Stimulated activated CD8-positive, alpha-beta memory T cell treated with anti-CD3 and anti-CD28 coated beads, Interleukin-7, amount 100 ng/mL, for 1 hour (primary cell): ENCODE measurements at regions not wholly inside any gene's neighbourhood (a gene's known extent, or its start where the extent isn't known, plus 50 kb on each side); places are given as distances from the start of the nearest gene placed in this dataset.
"Not testable (repeated sequence)": the region's sequence is repeated elsewhere in the genome, so short reads cannot be mapped to it uniquely, and the experiment has no call there.

Source experiments
- DNase-seq, 2 donors: peaks; one replicate each; pipeline ENCODE4 v3.0.0-alpha.2; 2020; ENCODE audit warnings: low read depth in 2 of 2

DNA sequence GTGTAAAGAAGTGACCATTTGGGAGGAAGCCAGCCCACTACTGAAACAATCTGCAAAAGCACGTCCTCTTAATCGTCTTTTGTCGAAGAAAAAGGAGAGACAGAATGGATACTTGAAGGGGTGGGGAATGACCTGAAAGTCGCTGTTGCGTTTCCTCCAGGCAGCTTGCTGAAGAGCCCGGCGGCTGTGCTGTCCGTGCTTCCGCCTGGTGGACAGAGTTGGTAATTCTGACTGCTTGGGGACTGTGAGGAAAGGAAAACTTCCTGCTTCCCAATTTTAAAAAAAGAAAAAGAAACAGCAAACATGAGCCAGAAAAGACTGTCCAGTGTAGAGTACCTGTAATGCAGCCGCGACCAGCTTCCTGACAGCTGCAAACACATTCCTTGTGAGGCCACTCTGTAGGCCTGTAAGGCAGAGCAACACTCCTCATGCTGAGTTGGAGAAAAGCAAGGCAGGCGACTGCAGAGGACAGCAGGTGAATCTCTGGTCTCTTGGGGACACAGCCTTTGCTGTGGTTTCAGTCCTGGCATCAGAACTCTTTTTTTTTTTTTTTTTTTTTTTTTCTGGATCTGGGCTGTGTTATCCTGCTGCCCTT is 251.1 kb upstream of the TBX18 start:
- DNase-seq = no peak

DNA sequence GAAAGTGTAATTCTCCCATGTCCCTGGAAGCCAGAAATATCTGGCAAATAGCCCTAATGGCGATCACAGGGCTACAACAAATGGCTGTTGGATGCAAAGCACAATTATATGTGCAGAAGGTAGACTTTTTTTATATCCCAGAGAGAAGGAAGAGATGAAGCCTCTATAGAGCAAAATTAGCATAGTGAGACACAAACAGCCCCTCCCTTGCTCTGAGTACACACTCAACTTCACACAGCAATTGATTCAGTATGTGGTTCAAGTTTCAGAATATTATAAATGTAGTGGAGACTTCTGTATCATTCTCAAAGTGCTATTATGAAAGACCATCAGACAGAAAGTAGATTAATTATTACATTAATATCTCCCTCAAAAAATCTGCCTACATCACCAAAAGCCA is 246.5 kb upstream of the TBX18 start:
- no peak for DNase-seq

DNA sequence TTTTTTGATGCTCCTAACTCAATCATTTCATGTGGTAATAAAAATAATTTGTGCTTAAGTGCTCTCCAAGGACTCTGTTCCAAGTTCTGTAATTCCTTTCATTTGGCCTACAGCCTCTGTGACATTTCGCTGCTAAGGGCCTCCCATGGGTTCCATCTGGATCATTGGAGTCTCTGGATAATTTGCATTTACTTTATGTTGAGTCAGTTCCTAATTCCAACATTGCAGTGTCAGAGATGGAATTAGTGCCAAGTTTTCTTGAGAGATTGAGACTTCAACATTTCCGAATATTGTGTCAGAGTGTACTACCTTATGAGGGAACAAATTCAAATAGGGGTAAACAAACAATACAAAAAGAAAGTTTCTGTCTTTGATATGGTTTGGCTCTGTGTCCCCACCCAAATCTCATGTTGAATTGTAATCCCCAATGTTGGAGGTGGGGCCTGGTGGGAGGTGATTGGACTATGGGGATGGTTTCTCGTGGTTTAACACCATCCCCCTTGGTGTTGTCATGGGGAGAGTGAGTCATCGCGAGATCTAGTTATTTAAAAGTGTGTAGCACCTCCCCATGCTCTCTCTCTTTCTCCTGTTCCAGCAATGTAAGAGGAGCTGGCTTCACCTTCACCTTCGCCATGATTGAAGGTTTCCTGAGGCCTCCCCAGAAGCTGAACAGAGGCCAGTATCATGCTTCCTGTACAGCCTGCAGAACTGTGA is 244.1 kb upstream of the TBX18 start:
- DNase-seq = no peak

DNA sequence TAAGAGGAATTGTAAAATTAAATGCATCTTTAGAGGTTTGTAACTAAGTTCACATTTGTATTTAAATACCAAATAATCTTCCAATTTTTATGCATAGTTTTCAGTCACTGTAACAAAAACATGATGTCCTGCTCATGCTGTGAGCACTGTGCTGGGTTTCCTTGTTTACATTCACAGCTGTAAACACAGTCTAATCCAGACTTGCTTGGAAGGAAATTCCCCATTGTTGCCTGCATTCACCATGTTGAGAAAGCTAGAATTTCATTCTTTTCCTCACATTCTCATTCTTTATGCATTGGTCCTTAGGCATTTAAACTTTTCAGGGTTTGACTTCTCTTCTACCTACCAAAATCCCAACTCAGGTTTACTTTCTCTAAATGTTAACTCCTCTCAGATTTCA is 242.0 kb upstream of the TBX18 start:
- DNase-seq = no peak

DNA sequence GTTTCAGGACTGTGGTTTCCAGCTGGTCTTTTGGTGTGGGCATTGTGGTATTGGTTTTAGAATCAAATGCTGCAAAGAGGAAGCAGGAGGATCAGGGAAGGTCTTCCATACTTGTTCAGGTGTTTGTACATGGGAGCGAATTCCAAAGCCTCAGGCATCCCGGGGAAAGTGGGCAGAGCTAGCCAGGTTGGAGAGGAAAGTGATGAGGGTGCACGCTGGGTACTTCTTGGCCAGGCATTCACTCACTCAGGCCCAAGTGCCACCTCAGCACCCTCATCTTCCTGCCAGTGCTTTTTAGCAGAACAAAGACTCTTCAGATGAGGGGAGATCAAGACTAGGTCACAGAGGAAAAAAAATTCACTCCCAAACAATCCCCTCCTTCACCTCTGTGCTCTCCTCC is 241.1 kb upstream of the TBX18 start:
- DNase-seq = no peak

DNA sequence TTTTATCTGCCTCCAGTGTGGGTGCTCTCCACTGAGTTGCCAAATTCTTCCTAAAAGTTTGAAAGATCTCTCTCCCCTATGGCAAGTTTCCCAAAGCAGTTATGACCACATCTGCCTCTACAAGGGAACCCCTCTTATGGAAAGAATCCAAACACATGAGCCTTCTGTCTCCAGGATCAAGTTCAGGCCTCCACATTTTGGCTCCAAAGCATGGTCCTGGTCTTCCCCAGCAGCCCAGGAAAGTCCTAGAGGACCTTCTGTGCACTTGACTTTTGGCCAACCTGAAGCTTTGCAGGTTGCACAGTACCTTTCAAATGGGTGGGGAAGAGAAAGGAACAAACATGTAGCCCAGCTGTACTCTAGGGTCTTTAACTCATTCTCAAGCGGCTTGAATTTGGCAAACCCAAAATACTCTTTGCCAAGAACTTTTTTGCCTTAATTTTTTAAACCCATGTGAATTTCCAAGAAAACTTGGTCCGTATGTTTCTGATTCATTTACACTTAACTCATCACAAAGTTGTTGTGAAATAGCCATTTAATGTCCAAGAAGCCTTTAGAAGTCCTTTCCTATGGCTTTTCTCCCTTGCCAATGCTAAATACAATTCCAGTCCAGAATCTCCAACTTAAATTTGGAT is 240.1 kb upstream of the TBX18 start:
- no peak for DNase-seq

DNA sequence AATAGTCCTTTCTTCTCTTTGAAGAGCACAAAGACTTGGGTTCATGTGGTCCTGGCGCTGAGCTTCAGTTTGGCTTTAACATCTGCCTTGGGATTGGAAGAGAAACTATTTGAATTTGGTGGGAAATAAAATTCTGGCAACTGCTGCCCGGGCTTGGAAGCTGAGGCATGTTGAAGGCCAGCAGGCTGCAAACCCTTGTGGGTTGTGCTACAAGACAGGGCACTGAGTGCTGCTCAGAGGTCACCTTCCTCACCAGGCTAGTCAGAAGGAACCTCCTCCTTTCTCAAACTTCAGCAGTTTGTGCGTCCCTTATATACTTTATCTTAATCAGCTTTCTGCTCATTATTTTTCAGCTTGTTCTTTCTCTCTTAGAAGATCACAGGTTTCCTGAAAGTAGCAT is 238.4 kb upstream of the TBX18 start:
- DNase-seq = no peak

DNA sequence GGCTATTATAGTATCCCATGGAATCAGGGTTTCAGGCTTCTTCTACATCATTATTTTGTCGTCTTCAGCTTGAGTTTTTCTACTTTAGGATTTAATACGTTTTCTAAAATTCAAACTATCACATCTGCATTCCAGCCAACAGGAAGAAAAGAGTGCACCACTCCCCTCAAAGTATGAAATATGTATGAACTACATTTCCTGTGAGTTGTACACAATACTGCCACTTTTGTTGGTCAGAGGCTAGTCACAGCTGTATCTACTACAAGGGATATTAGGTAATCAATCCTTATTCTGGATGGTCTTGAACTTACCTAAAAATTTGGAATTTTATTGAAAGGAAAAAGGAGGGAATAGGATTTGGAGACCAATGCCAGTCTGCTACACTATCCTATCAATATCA is 235.6 kb upstream of the TBX18 start:
- DNase-seq = no peak

DNA sequence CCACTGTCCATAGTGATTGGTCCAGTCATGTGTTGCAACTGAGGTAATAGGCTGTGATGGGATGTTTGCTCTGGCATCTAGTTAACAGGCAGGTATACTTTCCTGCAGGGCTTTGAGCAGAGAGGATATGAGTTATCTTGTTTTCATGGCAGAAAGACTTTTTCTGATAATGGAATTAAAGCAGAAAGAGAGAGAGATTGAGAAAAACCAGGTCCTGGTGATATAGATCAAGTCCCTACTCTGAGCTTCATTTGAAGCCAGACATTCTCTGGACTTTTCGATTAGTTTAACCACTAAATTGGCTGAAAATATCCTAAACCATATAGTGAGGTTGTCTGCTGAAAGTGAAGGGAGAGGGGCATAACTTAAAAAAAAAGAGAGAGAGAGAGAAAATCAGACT is 233.8 kb upstream of the TBX18 start:
- no peak for DNase-seq

DNA sequence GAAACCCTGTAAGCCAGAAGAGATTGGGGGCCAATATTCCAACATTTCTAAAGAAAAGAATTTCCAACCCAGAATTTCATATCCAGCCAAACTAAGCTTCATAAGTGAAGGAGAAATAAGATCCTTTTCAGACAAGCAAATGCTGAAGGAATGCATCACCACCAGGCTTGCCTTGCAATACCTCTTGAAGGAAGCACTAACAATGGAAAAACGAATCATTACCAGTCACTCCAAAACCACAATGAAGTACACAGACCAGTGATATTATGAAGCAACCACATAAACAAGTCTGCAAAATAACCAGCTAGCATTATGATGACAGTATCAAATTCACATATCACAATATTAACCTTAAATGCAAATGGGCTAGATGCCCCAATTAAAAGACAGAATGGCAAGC is 224.4 kb upstream of the TBX18 start:
- DNase-seq = not testable (repeated sequence)

DNA sequence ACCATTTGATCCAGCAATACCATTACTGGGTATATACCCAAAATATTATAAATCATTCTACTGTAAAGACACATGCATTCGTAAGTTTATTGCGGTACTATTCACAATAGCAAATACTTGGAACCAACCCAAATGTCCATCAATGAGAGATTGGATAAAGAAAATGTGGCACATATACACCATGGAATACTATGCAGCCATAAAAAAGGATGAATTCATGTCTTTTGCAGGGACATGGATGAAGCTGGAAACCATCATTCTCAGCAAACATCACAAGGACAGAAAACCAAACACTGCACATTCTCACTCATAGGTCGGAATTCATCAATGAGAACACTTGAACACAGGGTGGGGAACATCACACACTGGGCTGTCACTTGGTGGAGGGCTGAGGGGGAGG is 221.1 kb upstream of the TBX18 start:
- not testable (repeated sequence) for DNase-seq

DNA sequence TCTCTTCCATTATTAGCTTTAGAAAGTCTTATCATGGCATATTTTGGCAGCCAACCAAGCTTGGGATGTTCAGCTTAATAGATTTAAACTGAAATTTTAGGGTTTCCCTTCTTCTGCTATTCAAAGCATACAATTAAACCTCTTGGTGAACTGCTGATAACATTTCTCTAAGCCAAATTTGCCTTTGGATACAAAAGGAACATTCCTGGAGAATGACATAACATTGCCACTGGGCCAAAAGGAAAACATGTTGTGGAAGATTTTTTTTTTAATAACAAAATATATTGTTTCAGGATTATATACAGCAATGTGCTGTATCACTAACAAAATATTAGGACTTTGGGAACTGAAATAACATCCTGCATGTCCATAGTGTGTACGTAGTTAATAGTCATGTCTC is 215.1 kb upstream of the TBX18 start:
- no peak for DNase-seq

DNA sequence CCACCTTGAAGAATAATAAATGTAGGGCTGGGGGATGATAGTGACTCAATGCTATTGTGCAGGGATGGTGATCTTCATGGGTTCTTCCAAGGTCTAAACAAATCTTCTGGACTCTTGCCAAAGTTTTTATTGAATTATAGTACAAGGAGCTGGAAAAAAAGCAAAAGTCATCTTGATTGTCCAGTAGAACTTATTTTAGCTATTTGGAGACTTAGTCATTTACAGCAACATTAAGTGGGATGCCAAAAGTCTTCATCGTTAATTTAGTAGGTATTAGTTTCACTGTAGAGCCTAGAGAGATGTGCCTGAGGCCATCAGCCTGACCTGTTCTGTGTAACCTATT is 212.9 kb upstream of the TBX18 start:
- DNase-seq = no peak

DNA sequence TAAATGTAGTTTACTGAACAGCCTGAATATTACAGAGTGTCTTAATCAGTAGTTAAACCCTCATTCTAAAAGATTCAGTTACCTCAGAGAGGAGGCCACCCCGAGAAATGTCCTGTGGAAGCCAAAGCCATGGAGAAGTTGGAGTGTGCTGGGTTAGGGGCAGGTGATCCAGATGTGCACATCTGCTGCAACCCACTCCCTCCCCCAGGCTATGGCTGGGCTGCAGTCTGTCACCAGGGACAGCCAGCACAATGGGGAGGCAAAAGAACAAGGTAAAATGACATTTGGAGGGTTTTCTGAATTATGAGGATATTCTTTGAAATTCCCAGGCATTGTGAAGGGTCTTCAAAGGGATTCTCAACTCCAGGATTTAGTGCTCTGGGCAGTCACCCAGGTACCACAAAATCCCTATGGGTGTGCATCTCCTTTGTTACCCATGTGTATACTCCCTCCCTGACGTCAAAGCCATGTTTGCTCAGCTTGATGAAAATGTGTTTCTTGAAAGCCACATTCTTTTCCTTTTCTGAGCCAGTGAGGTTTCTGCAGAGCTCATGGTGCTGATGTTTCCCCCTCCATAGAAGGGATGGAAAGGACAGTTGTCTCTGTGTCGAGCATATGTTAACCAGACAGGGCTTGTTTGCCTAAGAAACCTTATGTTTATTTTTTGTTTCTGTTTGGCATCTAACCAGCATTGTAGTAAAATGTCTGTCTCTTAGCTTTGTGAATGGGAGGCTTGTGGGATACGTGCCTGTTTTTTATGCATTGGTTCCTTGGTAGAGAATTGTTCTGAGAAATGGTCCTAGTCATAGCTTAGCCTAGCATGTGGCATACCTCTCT is 212.3 kb upstream of the TBX18 start:
- DNase-seq = no peak

DNA sequence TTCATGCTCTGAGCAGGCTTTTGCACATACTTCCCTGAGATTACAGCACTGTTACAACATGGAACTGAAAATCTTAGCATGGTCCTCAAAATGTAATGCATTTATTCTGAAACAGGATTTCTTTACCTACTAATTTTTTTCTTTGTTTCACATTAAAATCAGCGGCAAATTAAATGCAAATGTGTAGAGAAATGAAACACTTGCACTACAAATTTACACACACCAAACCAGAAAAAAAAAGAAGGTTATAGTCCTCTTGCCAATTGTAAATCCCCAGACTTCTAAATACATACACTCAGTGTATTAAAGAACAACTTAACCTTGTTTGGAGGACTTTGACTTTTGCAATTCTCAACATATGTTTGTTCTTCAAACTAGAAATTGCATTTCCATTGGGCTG is 210.9 kb upstream of the TBX18 start:
- DNase-seq = no peak

DNA sequence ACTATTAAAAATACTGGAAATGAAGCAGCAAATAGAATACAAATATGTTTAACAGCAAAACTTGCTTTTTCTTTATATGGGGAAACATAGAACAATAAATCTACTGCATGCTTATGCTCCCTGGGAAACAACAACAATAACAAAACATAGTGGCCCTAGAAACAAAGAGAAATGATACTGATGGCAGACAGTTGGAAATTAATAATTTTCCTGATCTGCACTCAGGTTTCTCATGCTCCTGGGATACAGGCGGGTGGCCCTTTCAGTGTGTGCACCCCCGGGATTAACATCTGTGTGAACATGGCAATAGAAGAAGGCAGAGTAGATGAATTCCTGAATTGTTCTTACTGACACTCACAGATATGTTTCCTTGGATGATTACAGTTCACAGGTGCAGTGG is 209.2 kb upstream of the TBX18 start:
- no peak for DNase-seq

DNA sequence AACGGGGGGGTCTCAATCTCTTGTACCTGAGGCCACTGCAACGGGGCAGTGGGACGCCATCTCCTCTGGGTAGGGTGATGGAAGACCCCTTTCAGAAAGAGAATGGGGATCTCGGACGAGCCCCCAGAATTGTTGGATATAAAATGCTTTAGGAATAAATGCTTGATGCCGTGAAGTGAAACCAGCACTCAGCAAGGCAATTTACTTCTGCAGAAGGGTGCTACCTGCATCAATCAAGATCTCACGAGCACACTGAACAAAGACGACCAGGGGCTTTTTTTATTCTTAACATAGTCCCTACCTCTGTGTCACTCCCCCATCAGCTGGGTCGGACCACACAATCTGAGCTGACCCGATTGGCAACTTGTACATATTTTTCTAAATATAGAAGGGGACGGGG is 203.6 kb upstream of the TBX18 start:
- DNase-seq = no peak

DNA sequence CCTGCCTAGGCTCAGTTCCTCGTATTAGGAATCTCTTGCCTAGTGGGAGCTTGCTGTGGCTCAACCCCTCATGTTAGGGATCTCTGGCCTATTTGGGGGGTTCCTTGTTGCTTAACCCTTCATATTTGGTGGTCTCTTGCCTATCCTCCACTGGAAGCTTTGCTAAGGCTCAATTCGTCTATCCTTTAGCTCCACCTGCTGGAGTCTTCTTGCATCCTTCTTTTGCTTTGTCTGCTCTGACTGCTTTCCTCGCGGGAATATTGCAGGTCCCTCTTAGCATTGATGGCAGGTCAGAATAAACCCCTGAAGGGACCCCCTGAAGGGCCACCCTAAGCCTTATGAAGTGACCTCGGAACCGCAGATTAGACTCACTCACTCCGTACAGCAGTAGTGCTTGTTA is 203.0 kb upstream of the TBX18 start:
- no peak for DNase-seq

DNA sequence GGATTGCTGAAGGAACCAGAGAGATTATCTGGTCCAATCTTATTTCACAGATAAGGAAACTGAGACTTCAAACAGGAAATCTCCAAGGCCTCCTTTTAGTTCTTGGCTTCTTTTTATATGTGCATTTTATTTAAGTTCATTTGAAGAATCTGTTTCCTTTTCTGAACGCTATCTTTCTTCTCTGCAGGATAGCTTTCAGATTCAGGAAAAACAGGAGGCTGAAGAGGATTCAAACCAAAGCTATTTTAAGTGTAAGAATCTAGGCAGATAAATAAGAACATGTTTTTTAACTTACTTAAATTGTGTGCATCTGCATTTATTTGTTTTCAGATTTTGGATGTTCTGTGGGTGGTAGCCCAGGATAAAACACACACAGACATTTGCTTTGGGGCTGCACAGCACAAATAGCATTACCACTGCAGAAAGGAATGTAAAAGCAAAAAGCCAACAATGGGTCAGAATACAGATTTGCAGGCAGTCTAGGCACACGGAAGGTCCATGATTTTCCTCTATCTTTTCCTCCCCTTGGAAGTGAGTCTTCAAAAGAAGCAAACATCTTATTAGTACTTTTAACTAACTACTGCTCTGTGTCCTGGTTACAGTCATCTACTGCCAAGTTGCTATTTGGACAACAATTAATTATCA is 188.8 kb upstream of the TBX18 start:
- DNase-seq = no peak

DNA sequence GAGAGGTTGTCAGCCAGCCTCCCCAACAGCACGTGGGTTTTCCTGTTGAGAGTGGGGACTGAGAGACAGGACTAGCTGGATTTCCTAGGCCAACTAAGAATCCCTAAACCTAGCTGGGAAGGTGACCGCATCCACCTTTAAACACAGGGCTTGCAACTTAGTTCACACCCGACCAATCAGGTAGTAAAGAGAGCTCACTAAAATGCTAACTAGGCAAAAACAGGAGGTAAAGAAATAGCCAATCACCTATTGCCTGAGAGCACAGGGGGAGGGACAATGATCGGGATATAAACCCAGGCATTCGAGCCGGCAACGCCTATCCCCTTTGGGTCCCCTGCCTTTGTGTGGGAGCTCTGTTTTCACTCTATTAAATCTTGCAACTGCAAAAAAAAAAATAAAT is 180.5 kb upstream of the TBX18 start:
- DNase-seq = not testable (repeated sequence)

DNA sequence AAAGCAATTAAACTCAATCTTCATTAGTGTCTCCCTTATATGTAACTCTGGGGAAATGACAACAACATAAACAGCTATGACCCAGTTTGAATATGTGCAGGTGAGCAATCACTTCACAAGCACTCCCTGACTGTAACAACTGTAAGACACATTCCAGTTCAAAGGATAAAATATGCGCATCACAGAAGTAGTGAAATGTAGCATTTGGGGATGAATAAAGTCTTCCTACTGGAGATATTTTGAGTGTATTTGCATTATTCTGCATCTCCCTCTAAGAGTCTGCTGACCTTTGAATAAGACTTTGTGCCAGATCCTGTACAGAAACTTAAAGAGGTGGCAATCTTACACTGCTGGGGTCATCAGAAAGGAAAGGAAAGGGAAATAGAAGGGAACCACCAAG is 179.5 kb upstream of the TBX18 start:
- no peak for DNase-seq

DNA sequence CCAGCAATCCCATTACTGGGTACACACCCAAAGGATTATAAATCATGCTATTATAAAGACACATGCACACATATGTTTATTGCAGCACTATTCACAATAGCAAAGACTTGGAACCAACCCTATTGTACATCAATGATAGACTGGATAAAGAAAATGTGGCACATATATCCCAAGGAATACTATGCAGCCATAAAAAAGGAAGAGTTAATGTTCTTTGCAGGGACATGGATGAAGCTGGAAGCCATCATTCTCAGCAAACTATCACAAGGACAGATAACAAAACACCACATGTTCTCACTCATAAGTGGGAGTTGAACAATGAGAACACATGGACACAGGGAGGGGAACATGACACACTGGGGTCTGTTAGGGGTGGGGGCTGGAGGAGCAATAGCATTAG is 177.2 kb upstream of the TBX18 start:
- DNase-seq = not testable (repeated sequence)
